Central memory CD8-positive, alpha-beta T cell (primary cell): ENCODE measurements at regions not wholly inside any gene's neighbourhood (a gene's known extent, or its start where the extent isn't known, plus 50 kb on each side); places are given as distances from the start of the nearest gene placed in this dataset.
"Not testable (repeated sequence)": the region's sequence is repeated elsewhere in the genome, so short reads cannot be mapped to it uniquely, and the experiment has no call there.

Source experiments
- ATAC-seq: fragments of 150-1000 bp; cut with Tn5 transposase; replicated peaks from 2 replicates; pipeline ENCODE4 v1.10.0; 2022; ENCODE audit warnings: mild to moderate bottlenecking, moderate FRiP score, moderate number of reproducible peaks; ENCODE audit not compliant: poor library complexity, severe bottlenecking; ENCODE audit errors: extremely low read depth
- DNase-seq, 2 donors: peaks; one replicate each; pipeline ENCODE4 v3.0.0; 2021; ENCODE audit warnings: low spot score in 2 of 2
- H3K27ac Mint-ChIP-seq: one replicate; pipeline ENCODE4 v1.8.0; 2022; ENCODE audit warnings: low read depth, mild to moderate bottlenecking, moderate library complexity, mixed read lengths
- H3K27me3 Mint-ChIP-seq: one replicate; pipeline ENCODE4 v1.8.0; 2022; ENCODE audit warnings: mixed read lengths
- H3K36me3 Mint-ChIP-seq: one replicate; pipeline ENCODE4 v1.8.0; 2022; ENCODE audit warnings: mild to moderate bottlenecking, moderate library complexity, mixed read lengths; ENCODE audit not compliant: insufficient read depth
- H3K4me1 Mint-ChIP-seq: one replicate; pipeline ENCODE4 v1.8.0; 2022; ENCODE audit warnings: mixed read lengths
- H3K4me3 Mint-ChIP-seq: one replicate; pipeline ENCODE4 v1.8.0; 2022; ENCODE audit warnings: mild to moderate bottlenecking, moderate library complexity, mixed read lengths
- H3K9me3 Mint-ChIP-seq: one replicate; pipeline ENCODE4 v1.8.0; 2022; ENCODE audit warnings: mixed read lengths

DNA sequence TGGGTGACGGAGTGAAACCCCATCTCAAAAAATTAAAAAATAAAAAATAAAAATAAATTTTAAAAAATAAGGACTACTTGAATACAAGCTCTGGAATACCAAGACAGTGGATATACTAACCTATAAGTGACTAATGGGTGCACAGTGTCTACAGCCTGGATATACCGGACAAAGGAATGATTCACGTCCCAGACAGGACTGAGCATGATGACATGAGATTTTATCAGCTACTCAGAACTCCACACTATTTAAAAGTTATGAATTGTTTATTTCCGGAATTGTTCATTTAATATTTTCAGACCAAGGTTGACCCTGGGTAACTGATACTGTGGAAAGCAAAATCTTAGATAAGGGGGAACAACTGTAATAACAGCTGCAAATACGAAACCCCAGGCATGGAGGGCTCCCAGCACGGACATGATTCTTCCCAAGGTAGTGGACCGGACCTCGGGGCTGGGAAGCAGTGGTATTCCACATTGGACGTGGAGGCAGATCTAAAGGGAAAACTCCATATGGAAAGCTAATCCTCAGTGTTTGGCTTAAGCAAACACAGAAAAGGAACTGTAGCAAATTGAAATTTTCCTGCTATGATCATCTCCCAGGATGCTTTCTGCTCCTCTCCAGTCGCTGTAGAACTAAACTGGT is 102.6 kb upstream of the TSHZ3 start:
- Mint-ChIP-seq H3K27me3 (peaks cover 14% of the 10 kb centered on the region), H3K4me3 (no peak overlapping the region), H3K36me3 (no peaks in the 10 kb centered on the region), H3K27ac (no peak overlapping the region), H3K9me3 (no peaks in the 10 kb centered on the region), H3K4me1 (no peaks in the 10 kb centered on the region)
- no peak for ATAC-seq
- no peak for DNase-seq

- Mint-ChIP-seq H3K4me3 (no peak overlapping the region), H3K27ac (no peak overlapping the region), H3K27me3 (peaks cover 8% of the 10 kb centered on the region), H3K9me3 (no peaks in the 10 kb centered on the region), H3K4me1 (no peaks in the 10 kb centered on the region), H3K36me3 (no peaks in the 10 kb centered on the region)
- ATAC-seq (no peak), DNase-seq (no peak)
These were observed 110.2 kb upstream of the TSHZ3 start for GRCh38 chr19:31459430-31459829.

DNA sequence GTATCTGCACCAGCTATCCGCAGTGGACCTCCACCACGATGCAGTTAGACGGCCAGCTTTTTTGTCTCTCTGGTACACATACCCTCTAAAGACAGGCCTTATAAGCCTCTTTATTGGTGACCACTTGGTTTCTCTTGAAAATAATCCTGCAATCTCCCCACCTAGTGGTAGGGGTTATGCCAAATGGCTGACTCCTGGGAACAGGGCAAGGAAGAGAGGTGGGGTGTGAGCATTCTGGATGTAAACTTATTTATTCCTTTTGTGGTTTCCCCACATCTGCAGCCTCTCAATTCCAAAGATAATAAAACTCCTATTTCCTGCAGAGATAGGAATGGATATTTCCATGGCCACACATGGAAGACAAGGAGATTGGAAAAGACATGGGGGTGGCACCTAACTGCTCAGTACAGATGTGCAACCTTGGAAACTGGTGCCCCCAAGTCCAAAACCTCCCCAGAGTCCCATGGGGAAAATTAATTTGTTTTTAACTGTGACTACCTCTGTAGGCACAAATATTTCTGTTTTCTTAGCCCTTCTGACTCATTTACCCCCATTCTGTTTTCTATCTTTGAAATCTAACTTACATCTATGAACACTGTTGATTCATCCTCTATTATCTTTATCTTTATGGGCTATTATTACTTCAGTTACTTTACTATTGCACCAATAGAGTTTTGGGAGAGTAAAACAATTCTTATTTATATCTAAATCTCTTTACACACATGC is 112.7 kb upstream of the TSHZ3 start:
- ATAC-seq (no peak), DNase-seq (no peak)
- H3K9me3 Mint-ChIP-seq: no peaks in the 10 kb centered on the region
- H3K27ac Mint-ChIP-seq: no peak overlapping the region
- H3K36me3 Mint-ChIP-seq: no peaks in the 10 kb centered on the region
- H3K4me3 Mint-ChIP-seq: no peak overlapping the region
- no peaks in the 10 kb centered on the region for H3K4me1 Mint-ChIP-seq
- peaks cover 8% of the 10 kb centered on the region for H3K27me3 Mint-ChIP-seq

DNA sequence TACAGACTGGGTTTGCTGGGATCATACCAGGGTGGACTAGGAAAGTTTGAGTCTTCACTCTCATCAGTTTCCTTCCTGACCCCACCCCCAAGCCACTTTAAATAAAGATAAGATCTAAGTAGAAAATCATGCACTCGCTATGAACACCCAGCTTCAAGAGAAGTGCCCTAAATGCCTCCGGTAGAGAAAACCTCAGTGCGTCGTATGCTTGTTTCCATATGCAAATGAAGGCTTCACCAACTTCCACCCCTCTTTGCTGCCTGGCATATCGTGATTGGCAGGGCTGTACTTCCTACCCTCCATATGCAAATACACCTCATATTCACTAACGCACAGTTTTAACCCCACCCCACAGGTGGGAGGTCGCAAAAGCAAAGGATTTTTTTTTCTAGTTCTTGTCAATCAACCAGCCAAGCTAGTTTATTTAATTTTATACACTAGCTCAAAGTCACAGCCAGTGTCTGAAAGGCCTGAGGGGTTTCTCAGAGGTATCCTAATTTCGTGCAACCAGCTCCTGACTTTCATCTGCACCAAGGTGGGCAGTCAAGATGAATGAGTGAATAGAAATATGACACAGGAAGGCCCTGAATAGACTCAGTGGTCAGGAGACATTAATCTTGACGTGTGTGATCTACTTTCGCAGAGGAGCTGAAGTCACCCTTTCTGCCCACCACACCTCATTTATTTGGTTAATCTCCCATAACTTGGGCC is 121.1 kb upstream of the TSHZ3 start:
- Mint-ChIP-seq H3K4me1 (no peaks in the 10 kb centered on the region), H3K27me3 (peaks cover 13% of the 10 kb centered on the region), H3K9me3 (no peaks in the 10 kb centered on the region), H3K36me3 (no peaks in the 10 kb centered on the region), H3K27ac (no peak overlapping the region), H3K4me3 (no peak overlapping the region)
- DNase-seq (no peak), ATAC-seq (no peak)

DNA sequence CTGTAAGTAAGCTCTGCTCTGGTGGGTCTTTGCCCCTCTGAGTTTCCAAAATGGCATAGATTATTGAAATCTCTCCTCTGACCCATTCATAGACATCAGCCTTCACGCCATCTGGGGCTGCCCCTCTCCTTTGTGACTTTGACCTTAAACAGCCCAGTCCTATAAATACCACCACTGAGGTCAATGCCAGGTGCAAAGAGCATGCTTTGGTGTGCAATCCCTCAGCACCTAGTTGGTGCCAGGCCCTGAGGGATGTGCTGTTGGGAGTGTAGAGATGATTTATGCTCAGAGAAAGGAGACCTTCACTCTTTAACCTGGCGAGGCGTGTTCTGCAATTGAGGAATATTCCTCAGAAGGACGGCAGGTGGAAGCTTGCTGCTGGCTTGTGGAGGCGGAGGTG is 121.7 kb upstream of the TSHZ3 start:
- H3K4me3 Mint-ChIP-seq: no peak overlapping the region
- ATAC-seq (no peak), DNase-seq (no peak)
- no peaks in the 10 kb centered on the region for H3K4me1 Mint-ChIP-seq
- no peaks in the 10 kb centered on the region for H3K9me3 Mint-ChIP-seq
- H3K27me3 Mint-ChIP-seq: peaks cover 13% of the 10 kb centered on the region
- H3K27ac Mint-ChIP-seq: no peak overlapping the region
- H3K36me3 Mint-ChIP-seq: no peaks in the 10 kb centered on the region

DNA sequence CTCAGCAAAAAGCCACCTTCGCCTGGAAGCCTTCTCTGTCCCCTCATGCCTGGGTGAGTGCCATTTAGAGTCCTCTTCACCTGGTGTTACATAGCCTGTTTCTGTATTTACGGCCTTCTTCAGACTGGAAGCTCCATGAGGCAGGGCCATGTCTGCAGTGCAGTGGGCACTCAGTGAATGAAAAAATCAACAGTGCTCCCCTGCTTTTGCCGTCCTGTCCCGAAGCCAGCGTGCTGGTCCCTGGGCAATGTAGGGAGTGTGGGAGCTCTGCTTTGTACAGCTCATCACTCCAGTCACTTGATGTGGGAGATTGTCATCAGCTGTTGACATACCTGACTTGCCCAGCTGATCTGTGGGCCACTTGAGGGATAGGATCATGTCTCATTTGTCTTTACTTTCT is 129.0 kb upstream of the TSHZ3 start:
- ATAC-seq (no peak), DNase-seq (no peak)
- no peaks in the 10 kb centered on the region for H3K36me3 Mint-ChIP-seq
- peaks cover 11% of the 10 kb centered on the region for H3K27me3 Mint-ChIP-seq
- no peak overlapping the region for H3K4me3 Mint-ChIP-seq
- H3K4me1 Mint-ChIP-seq: no peaks in the 10 kb centered on the region
- H3K27ac Mint-ChIP-seq: no peak overlapping the region
- H3K9me3 Mint-ChIP-seq: no peaks in the 10 kb centered on the region

- ATAC-seq: no peak
- DNase-seq: no peak
- H3K4me3 Mint-ChIP-seq: no peak overlapping the region
- H3K4me1 Mint-ChIP-seq: no peaks in the 10 kb centered on the region
- no peak overlapping the region for H3K27ac Mint-ChIP-seq
- H3K27me3 Mint-ChIP-seq: peaks cover 11% of the 10 kb centered on the region
- no peaks in the 10 kb centered on the region for H3K36me3 Mint-ChIP-seq
- peaks cover 12% of the 10 kb centered on the region for H3K9me3 Mint-ChIP-seq
These were observed 134.1 kb upstream of the TSHZ3 start for GRCh38 chr19:31483226-31483857.

GRCh38 chr19:31484858-31485410 is 135.7 kb upstream of the TSHZ3 start:
- not testable (repeated sequence) for DNase-seq, H3K36me3 Mint-ChIP-seq, H3K4me1 Mint-ChIP-seq, ATAC-seq, H3K27ac Mint-ChIP-seq, H3K27me3 Mint-ChIP-seq, H3K4me3 Mint-ChIP-seq
- H3K9me3 Mint-ChIP-seq: peaks cover 12% of the 10 kb centered on the region

DNA sequence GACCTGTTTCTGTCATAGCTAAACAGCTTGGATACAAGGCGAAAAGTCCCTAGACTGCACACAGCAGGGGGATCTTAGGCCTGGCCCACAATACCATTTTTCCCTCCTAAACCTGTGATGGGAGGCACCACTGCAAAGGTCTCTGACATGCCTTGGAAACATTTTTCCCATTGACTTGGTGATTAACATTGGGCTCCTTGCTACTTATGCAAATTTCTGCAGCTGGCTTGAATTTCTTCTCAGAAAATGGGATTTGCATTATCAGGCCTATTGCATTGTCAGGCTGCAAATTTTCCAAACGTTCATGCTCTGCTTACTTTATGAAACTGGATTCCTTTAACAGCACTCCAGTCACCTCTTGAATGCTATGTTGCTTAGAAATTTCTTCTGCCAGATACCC is 136.2 kb upstream of the TSHZ3 start:
- Mint-ChIP-seq H3K27ac (no peak overlapping the region), H3K36me3 (no peaks in the 10 kb centered on the region), H3K4me3 (no peak overlapping the region), H3K4me1 (no peaks in the 10 kb centered on the region), H3K27me3 (peaks cover 5% of the 10 kb centered on the region), H3K9me3 (peaks cover 12% of the 10 kb centered on the region)
- DNase-seq (no peak), ATAC-seq (no peak)

- no peak for DNase-seq
- no peak overlapping the region for H3K27ac Mint-ChIP-seq
These were observed 142.0 kb upstream of the TSHZ3 start for GRCh38 chr19:31491242-31491641.

DNA sequence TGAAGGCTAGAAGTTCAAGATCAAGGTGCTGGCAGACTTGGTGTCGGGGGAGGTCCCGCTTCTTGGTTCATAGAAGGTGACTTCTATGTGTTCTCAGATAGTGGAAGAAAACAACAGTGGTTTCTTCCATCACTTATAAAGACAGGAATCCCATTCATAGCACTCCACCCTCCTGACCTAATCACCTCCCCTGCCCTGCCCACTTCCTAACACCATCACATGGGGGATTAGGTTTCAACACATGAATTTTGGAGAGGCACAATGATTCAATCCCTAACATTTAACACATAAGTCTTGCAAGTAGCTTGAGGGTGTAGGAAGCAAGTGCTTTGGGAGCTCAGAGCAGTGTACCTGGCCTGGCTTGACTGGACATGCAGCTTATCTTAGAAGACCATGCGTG is 142.8 kb upstream of the TSHZ3 start:
- Mint-ChIP-seq H3K27me3 (no peaks in the 10 kb centered on the region), H3K36me3 (no peaks in the 10 kb centered on the region), H3K4me1 (no peaks in the 10 kb centered on the region), H3K9me3 (no peaks in the 10 kb centered on the region), H3K4me3 (no peak overlapping the region), H3K27ac (no peak overlapping the region)
- no peak for DNase-seq
- no peak for ATAC-seq

More at GRCh38 chr19:31491242-31491641, 142.0 kb upstream of the TSHZ3 start:
- no peaks in the 10 kb centered on the region for H3K4me1 Mint-ChIP-seq
- no peaks in the 10 kb centered on the region for H3K27me3 Mint-ChIP-seq
- H3K9me3 Mint-ChIP-seq: no peaks in the 10 kb centered on the region
- H3K4me3 Mint-ChIP-seq: no peak overlapping the region
- no peak for ATAC-seq
- H3K36me3 Mint-ChIP-seq: no peaks in the 10 kb centered on the region

GRCh38 chr19:31496076-31496475 is 146.8 kb upstream of the TSHZ3 start:
- Mint-ChIP-seq H3K4me3 (no peak overlapping the region), H3K9me3 (no peaks in the 10 kb centered on the region), H3K4me1 (no peaks in the 10 kb centered on the region), H3K27ac (no peak overlapping the region), H3K36me3 (peaks cover 2% of the 10 kb centered on the region), H3K27me3 (peaks cover 36% of the 10 kb centered on the region)
- no peak for DNase-seq
- ATAC-seq: no peak
